HEK293 (cell line): ENCODE measurements at regions not wholly inside any gene's neighbourhood (a gene's known extent, or its start where the extent isn't known, plus 50 kb on each side); places are given as distances from the start of the nearest gene placed in this dataset.

Experiments
- CTCF ChIA-PET: fragments of 350-600 bp; formaldehyde crosslinking; extraction: SDS; loops from one replicate; lab custom pipeline; 2021; ENCODE audit warnings: antibody characterized with exemption; lab: Yijun Ruan, JAX
- POLR2A ChIA-PET: fragments of 300-600 bp; formaldehyde crosslinking; extraction: SDS; loops from one replicate; lab custom pipeline; 2020; ENCODE audit warnings: antibody characterized with exemption, inconsistent platforms; lab: Yijun Ruan, JAX
- H3K27ac ChIP-seq: fragments of 200-500 bp; sonication (Bioruptor generic); 2 replicates; pipeline ENCODE4 v1.5.1; 2014; ENCODE audit warnings: low read depth, low read length, control low read depth, inconsistent platforms; ENCODE audit errors: extremely low read depth
- H3K36me3 ChIP-seq, 2 experiments: fragments of 200-500 bp in 1 of 2; sonication (Bioruptor generic) in 1 of 2; 1 replicate in 1 of 2; 2 replicates in 1 of 2; pipeline ENCODE4 v1.5.1; 2014 to 2017; ENCODE audit warnings: inconsistent platforms in 2 of 2, low read length in 2 of 2; ENCODE audit not compliant: control insufficient read depth in 2 of 2, insufficient read depth in 1 of 2
- H3K4me1 ChIP-seq: fragments of 200-500 bp; sonication (Bioruptor generic); 2 replicates; pipeline ENCODE4 v1.5.1; 2014; ENCODE audit warnings: mild to moderate bottlenecking, low read length, inconsistent platforms; ENCODE audit not compliant: control insufficient read depth, insufficient read depth
- H3K4me3 ChIP-seq: 2 replicates; pipeline ENCODE4 v1.5.1; 2011; ENCODE audit warnings: low read depth, mild to moderate bottlenecking, control low read depth, low read length, moderate library complexity
- H3K9me3 ChIP-seq: fragments of 200-500 bp; sonication (Bioruptor generic); 2 replicates; pipeline ENCODE4 v1.5.1; 2014; ENCODE audit warnings: low read depth, low read length, inconsistent platforms; ENCODE audit not compliant: control insufficient read depth, insufficient read depth
- KLF8 ChIP-seq: fragments of 450-650 bp; formaldehyde crosslinking; IDR thresholded peaks from 2 replicates; pipeline ENCODE4 v1.5.1; 2016; ENCODE audit warnings: missing biosample characterization, missing genetic modification characterization
- OSR2 ChIP-seq: fragments of 450-650 bp; formaldehyde crosslinking; IDR thresholded peaks from 2 replicates; pipeline ENCODE4 v1.5.1; 2016; ENCODE audit warnings: missing biosample characterization, missing genetic modification characterization
- TCF7L2 ChIP-seq: IDR thresholded peaks from 2 replicates; pipeline ENCODE4 v1.6.1; 2011; ENCODE audit warnings: low read depth, mild to moderate bottlenecking, inconsistent platforms, low read length, moderate library complexity, borderline replicate concordance
- WT1 ChIP-seq: fragments of 450-650 bp; formaldehyde crosslinking; IDR thresholded peaks from 2 replicates; pipeline ENCODE4 v1.5.1; 2016; ENCODE audit warnings: missing biosample characterization, missing genetic modification characterization
- YY2 ChIP-seq: fragments of 450-650 bp; formaldehyde crosslinking; IDR thresholded peaks from 2 replicates; pipeline ENCODE4 v1.5.1; 2016; ENCODE audit warnings: missing biosample characterization, missing genetic modification characterization
- ZBTB1 ChIP-seq: fragments of 450-650 bp; formaldehyde crosslinking; IDR thresholded peaks from 2 replicates; pipeline ENCODE4 v1.5.1; 2016; ENCODE audit warnings: missing biosample characterization, missing genetic modification characterization
- ZBTB8A ChIP-seq: fragments of 450-650 bp; formaldehyde crosslinking; IDR thresholded peaks from 2 replicates; pipeline ENCODE4 v1.5.1; 2016; ENCODE audit warnings: missing biosample characterization, missing genetic modification characterization
- ZFHX2 ChIP-seq: fragments of 450-650 bp; formaldehyde crosslinking; conservative IDR thresholded peaks from 2 replicates; pipeline ENCODE4 v1.5.1; 2016; ENCODE audit warnings: missing biosample characterization, missing genetic modification characterization
- ZNF211 ChIP-seq: fragments of 450-650 bp; formaldehyde crosslinking; IDR thresholded peaks from 2 replicates; pipeline ENCODE4 v1.5.1; 2016; ENCODE audit warnings: low read depth, missing biosample characterization, missing genetic modification characterization
- ZNF366 ChIP-seq: fragments of 450-650 bp; formaldehyde crosslinking; conservative IDR thresholded peaks from 2 replicates; pipeline ENCODE4 v1.5.1; 2016; ENCODE audit warnings: missing biosample characterization, missing genetic modification characterization
- ZNF423 ChIP-seq: fragments of 450-650 bp; formaldehyde crosslinking; IDR thresholded peaks from 2 replicates; pipeline ENCODE4 v1.5.1; 2016; ENCODE audit warnings: missing biosample characterization, missing genetic modification characterization
- ZNF433 ChIP-seq: fragments of 450-650 bp; formaldehyde crosslinking; IDR thresholded peaks from 2 replicates; pipeline ENCODE4 v1.5.1; 2016; ENCODE audit warnings: missing biosample characterization, missing genetic modification characterization, low read depth
- ZNF544 ChIP-seq: fragments of 450-650 bp; formaldehyde crosslinking; IDR thresholded peaks from 2 replicates; pipeline ENCODE4 v1.5.0; 2017; ENCODE audit warnings: missing biosample characterization, missing genetic modification characterization
- ZNF549 ChIP-seq: fragments of 450-650 bp; IDR thresholded peaks from 2 replicates; pipeline ENCODE4 v1.5.1; 2018; ENCODE audit warnings: missing biosample characterization, missing genetic modification characterization, mild to moderate bottlenecking, inconsistent platforms, moderate library complexity
- ZNF677 ChIP-seq: fragments of 450-650 bp; IDR thresholded peaks from 2 replicates; pipeline ENCODE4 v1.5.0; 2018; ENCODE audit warnings: missing biosample characterization, mild to moderate bottlenecking, missing genetic modification characterization, moderate library complexity
- ZSCAN16 ChIP-seq: fragments of 450-650 bp; formaldehyde crosslinking; IDR thresholded peaks from 2 replicates; pipeline ENCODE4 v1.5.1; 2016; ENCODE audit warnings: missing biosample characterization, missing genetic modification characterization
- TF ChIP-seq, protein P1 (sequence below): fragments of 450-650 bp; formaldehyde crosslinking; conservative IDR thresholded peaks from 2 replicates; pipeline ENCODE4 v1.5.1; 2016; ENCODE audit warnings: low read depth, missing biosample characterization, missing genetic modification characterization
- TF ChIP-seq, protein P2 (sequence below): fragments of 450-650 bp; formaldehyde crosslinking; IDR thresholded peaks from 2 replicates; pipeline ENCODE4 v1.5.1; 2016; ENCODE audit warnings: missing biosample characterization, missing genetic modification characterization, borderline replicate concordance
- TF ChIP-seq, protein P3 (sequence below): fragments of 450-650 bp; formaldehyde crosslinking; IDR thresholded peaks from 2 replicates; pipeline ENCODE4 v1.5.1; 2016; ENCODE audit warnings: missing biosample characterization, missing genetic modification characterization
- TF ChIP-seq, protein P4 (sequence below): fragments of 450-650 bp; formaldehyde crosslinking; IDR thresholded peaks from 2 replicates; pipeline ENCODE4 v1.5.1; 2016; ENCODE audit warnings: missing biosample characterization, missing genetic modification characterization
- TF ChIP-seq, protein P5 (sequence below): fragments of 450-650 bp; formaldehyde crosslinking; IDR thresholded peaks from 2 replicates; pipeline ENCODE4 v1.5.1; 2016; ENCODE audit warnings: missing biosample characterization, missing genetic modification characterization

DNA sequence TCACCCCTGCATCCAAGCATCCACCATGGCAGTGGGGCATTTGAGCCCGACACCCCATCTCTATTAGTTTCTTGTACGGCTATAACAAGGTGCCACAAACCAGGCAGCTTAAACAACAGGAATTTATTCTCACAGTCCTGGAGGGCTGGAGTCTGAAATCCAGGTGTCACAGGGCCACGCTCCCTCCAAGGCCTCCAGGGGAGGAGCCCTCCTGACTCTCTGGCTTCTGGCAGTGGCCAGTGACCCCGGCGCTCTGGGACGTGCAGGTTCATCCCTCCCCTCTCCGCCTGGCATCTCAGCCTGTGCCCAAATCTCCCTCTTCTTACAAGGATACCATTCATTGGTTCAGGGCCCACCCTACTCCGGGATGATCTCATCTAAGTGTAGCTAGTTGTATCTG is 394.5 kb upstream of the IRX1 start (continued):
- TF ChIP-seq, protein P1, sequence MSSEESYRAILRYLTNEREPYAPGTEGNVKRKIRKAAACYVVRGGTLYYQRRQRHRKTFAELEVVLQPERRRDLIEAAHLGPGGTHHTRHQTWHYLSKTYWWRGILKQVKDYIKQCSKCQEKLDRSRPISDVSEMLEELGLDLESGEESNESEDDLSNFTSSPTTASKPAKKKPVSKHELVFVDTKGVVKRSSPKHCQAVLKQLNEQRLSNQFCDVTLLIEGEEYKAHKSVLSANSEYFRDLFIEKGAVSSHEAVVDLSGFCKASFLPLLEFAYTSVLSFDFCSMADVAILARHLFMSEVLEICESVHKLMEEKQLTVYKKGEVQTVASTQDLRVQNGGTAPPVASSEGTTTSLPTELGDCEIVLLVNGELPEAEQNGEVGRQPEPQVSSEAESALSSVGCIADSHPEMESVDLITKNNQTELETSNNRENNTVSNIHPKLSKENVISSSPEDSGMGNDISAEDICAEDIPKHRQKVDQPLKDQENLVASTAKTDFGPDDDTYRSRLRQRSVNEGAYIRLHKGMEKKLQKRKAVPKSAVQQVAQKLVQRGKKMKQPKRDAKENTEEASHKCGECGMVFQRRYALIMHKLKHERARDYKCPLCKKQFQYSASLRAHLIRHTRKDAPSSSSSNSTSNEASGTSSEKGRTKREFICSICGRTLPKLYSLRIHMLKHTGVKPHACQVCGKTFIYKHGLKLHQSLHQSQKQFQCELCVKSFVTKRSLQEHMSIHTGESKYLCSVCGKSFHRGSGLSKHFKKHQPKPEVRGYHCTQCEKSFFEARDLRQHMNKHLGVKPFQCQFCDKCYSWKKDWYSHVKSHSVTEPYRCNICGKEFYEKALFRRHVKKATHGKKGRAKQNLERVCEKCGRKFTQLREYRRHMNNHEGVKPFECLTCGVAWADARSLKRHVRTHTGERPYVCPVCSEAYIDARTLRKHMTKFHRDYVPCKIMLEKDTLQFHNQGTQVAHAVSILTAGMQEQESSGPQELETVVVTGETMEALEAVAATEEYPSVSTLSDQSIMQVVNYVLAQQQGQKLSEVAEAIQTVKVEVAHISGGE (tag by site-specific recombination) = no peak
- TF ChIP-seq, protein P2, sequence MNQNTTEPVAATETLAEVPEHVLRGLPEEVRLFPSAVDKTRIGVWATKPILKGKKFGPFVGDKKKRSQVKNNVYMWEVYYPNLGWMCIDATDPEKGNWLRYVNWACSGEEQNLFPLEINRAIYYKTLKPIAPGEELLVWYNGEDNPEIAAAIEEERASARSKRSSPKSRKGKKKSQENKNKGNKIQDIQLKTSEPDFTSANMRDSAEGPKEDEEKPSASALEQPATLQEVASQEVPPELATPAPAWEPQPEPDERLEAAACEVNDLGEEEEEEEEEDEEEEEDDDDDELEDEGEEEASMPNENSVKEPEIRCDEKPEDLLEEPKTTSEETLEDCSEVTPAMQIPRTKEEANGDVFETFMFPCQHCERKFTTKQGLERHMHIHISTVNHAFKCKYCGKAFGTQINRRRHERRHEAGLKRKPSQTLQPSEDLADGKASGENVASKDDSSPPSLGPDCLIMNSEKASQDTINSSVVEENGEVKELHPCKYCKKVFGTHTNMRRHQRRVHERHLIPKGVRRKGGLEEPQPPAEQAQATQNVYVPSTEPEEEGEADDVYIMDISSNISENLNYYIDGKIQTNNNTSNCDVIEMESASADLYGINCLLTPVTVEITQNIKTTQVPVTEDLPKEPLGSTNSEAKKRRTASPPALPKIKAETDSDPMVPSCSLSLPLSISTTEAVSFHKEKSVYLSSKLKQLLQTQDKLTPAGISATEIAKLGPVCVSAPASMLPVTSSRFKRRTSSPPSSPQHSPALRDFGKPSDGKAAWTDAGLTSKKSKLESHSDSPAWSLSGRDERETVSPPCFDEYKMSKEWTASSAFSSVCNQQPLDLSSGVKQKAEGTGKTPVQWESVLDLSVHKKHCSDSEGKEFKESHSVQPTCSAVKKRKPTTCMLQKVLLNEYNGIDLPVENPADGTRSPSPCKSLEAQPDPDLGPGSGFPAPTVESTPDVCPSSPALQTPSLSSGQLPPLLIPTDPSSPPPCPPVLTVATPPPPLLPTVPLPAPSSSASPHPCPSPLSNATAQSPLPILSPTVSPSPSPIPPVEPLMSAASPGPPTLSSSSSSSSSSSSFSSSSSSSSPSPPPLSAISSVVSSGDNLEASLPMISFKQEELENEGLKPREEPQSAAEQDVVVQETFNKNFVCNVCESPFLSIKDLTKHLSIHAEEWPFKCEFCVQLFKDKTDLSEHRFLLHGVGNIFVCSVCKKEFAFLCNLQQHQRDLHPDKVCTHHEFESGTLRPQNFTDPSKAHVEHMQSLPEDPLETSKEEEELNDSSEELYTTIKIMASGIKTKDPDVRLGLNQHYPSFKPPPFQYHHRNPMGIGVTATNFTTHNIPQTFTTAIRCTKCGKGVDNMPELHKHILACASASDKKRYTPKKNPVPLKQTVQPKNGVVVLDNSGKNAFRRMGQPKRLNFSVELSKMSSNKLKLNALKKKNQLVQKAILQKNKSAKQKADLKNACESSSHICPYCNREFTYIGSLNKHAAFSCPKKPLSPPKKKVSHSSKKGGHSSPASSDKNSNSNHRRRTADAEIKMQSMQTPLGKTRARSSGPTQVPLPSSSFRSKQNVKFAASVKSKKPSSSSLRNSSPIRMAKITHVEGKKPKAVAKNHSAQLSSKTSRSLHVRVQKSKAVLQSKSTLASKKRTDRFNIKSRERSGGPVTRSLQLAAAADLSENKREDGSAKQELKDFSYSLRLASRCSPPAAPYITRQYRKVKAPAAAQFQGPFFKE (tag by site-specific recombination) = no peak
- no peak for TF ChIP-seq ZNF211 (tag by site-specific recombination)
- TF ChIP-seq, protein P3, sequence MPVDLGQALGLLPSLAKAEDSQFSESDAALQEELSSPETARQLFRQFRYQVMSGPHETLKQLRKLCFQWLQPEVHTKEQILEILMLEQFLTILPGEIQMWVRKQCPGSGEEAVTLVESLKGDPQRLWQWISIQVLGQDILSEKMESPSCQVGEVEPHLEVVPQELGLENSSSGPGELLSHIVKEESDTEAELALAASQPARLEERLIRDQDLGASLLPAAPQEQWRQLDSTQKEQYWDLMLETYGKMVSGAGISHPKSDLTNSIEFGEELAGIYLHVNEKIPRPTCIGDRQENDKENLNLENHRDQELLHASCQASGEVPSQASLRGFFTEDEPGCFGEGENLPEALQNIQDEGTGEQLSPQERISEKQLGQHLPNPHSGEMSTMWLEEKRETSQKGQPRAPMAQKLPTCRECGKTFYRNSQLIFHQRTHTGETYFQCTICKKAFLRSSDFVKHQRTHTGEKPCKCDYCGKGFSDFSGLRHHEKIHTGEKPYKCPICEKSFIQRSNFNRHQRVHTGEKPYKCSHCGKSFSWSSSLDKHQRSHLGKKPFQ (tag by site-specific recombination) = no peak

DNA sequence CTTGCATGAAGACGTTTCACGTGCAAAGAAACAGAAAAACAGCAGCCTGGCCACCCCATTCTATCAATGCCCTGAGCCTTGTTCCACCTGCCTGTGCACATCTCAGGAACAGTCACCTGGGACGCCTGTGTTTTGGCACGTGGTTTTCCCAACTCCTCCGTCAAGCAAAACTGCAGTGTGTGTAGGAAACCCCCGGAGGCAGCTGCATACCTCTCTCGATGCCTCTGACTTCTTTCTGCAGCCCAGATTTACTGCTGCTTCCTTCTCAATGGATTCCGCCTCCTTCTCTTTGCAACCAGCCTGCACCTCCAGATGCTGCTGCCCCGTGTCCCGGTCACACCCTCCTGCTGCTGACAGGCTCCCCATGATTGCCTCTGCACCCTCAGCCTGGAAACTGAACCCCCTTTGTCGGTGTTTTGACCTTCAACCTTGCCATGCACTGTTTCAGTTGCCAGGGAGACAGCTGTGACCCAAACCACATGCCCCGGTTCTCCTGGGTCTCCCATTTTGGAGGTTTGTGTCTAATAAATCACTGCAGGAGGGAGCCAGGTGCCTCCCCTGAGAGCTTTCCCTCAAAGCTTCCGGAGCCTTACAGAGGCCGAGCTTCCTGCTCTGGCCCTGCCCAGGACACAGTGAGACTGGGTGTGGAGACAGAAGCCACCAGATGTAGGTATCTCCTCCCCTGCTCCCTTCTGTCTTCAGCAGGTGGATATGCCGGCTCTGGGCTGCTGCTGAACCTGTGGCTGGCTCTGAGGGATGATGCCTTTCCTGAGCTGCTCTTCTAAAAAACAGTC is 395.5 kb upstream of the IRX1 start:
- H3K4me3 ChIP-seq = no peak overlapping the region
- CTCF ChIA-PET = no interaction called here
- H3K36me3 ChIP-seq = no peaks in the 10 kb centered on the region
- no peak overlapping the region for H3K27ac ChIP-seq
- H3K9me3 ChIP-seq = no peaks in the 10 kb centered on the region
- H3K4me1 ChIP-seq = no peaks in the 10 kb centered on the region
- TF ChIP-seq KLF8 (tag by site-specific recombination) (no peak), ZNF677 (tag by site-specific recombination) (no peak), ZNF433 (no peak), ZNF423 (tag by site-specific recombination) (no peak), TCF7L2 (no peak), WT1 (tag by site-specific recombination) (no peak), ZNF366 (tag by site-specific recombination) (no peak), ZBTB1 (tag by site-specific recombination) (no peak), ZNF549 (tag by site-specific recombination) (no peak), ZSCAN16 (tag by site-specific recombination) (no peak), OSR2 (tag by site-specific recombination) (no peak), YY2 (tag by site-specific recombination) (no peak), ZFHX2 (tag by site-specific recombination) (no peak), ZNF544 (tag by site-specific recombination) (no peak), ZBTB8A (tag by site-specific recombination) (no peak)
- TF ChIP-seq, protein P4, sequence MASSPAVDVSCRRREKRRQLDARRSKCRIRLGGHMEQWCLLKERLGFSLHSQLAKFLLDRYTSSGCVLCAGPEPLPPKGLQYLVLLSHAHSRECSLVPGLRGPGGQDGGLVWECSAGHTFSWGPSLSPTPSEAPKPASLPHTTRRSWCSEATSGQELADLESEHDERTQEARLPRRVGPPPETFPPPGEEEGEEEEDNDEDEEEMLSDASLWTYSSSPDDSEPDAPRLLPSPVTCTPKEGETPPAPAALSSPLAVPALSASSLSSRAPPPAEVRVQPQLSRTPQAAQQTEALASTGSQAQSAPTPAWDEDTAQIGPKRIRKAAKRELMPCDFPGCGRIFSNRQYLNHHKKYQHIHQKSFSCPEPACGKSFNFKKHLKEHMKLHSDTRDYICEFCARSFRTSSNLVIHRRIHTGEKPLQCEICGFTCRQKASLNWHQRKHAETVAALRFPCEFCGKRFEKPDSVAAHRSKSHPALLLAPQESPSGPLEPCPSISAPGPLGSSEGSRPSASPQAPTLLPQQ = no peak
- TF ChIP-seq, protein P5, sequence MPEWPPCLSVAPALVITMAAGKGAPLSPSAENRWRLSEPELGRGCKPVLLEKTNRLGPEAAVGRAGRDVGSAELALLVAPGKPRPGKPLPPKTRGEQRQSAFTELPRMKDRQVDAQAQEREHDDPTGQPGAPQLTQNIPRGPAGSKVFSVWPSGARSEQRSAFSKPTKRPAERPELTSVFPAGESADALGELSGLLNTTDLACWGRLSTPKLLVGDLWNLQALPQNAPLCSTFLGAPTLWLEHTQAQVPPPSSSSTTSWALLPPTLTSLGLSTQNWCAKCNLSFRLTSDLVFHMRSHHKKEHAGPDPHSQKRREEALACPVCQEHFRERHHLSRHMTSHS = no peak
- POLR2A ChIA-PET = no interaction called here
